ENCODE measurements at regions not wholly inside any gene's neighbourhood (a gene's known extent, or its start where the extent isn't known, plus 50 kb on each side); places are given as distances from the start of the nearest gene placed in this dataset.

DNA sequence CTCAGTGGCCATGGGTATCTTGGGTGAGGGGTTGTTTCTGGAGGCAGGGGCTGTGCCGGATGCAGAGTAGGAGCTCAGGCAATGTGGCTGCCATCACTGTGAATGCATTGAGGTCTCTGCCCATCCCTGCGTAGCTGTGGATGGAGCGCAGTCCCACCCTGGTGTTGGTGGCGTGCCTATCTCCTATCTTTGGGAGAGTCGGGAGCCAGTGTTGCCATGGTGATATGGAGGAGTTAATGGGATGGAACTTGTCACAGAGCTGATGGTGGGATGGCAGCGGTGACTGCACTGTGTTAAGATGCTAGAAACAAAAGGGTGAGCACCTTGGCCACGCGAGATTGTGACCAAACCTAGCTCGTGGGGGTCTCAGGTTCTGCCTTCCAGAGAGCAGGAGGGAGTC lies 197.3 kb downstream of the MELK start:
- POLR2A ChIA-PET: no interaction called here
- H3K4me1 ChIP-seq (ENCODE audit: control extremely low read depth in 1 of 4, control insufficient read depth in 4 of 4, insufficient read depth in 4 of 4, low read length in 3 of 4): peaks cover 0 to 10% (median 8%) of the 10 kb centered on the region in 4 experiments
- H3K4me3 ChIP-seq (ENCODE audit: control insufficient read depth in 1 of 7, extremely low read depth in 1 of 7, insufficient read depth in 4 of 7, low read depth in 2 of 7, low read length in 6 of 7): no peak overlapping the region
- H3K9me3 ChIP-seq (ENCODE audit: control extremely low read depth in 1 of 5, control insufficient read depth in 4 of 5, insufficient read depth in 2 of 5, low read depth in 1 of 5, low read length in 4 of 5): no peaks in the 10 kb centered on the region
- H3K27ac ChIP-seq (ENCODE audit: insufficient read depth in 1 of 2, low read depth in 1 of 2, low read length in 2 of 2, poor library complexity in 1 of 2, severe bottlenecking in 2 of 2): no peak overlapping the region
- 89% methylated on average over 9 of the region's 9 CpGs for WGBS (ENCODE audit: insufficient coverage)
- no peaks in the 10 kb centered on the region for H3K36me3 ChIP-seq (ENCODE audit: control insufficient read depth in 4 of 4, insufficient read depth in 4 of 4, low read length in 3 of 4)
- DNase-seq: no peak
- CTCF ChIA-PET: interaction anchor here (1.3 kb wide), 1 partner anchor 11 kb away, joined by 3 read pairs; no protein-coding TSS in a partner anchor
- H3K27me3 ChIP-seq (replicated peaks in 2 of 5; ENCODE audit: control insufficient read depth in 4 of 5, insufficient read depth in 5 of 5, low read length in 4 of 5): peaks cover 0 to 10% (median 3%) of the 10 kb centered on the region in 5 experiments

DNA sequence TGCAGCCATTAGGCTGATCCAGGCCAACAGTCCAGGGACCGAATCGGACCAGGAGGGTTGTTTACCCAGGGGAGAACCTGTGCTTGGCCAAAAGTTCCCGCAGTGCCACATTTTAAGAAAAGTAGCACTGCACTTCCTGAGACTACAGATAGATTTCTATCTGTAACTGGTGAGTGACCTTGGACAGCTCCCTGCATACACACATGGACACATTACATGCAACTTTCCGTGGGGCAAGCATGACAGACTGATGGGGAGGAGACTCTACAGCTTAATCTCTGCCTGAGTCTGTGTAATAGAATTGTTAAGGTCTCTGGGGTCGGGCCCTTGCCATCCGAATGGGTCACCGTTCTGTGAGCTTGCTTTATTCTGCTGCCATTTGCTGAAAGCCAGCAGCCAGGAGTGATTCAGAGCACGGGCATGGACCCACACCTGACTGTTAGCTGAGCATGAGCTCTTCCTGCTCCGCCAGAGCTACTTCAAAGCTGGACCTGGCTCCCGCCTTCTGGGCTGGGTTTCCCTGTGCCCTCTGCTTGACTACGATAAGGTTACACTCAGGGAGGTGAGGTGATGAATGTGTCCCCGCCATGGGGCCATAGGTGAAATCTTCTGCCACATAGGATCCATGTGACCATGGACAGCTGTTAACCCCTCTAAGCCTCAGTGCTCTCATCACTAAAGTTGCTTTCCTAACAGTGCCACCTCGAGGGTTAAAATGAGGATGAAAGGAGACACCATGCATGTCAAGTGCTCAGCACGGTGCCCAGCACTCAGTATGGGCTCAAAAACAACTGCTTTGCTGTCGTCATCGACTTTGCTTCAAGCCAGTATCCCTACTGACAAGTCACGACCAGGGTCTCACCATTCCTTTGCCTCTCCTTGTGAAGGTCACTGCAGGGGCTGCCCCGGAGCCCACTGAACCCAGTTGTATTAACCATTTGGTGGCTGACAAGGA lies 200.0 kb downstream of the MELK start:
- Histone ChIP-seq H3K9me3 (ENCODE audit: control extremely low read depth in 1 of 5, control insufficient read depth in 4 of 5, insufficient read depth in 2 of 5, low read depth in 1 of 5, low read length in 4 of 5) (no peaks in the 10 kb centered on the region), H3K27ac (ENCODE audit: insufficient read depth in 1 of 2, low read depth in 1 of 2, low read length in 2 of 2, poor library complexity in 1 of 2, severe bottlenecking in 2 of 2) (no peak overlapping the region), H3K4me3 (ENCODE audit: control insufficient read depth in 1 of 7, extremely low read depth in 1 of 7, insufficient read depth in 4 of 7, low read depth in 2 of 7, low read length in 6 of 7) (no peak overlapping the region), H3K36me3 (ENCODE audit: control insufficient read depth in 4 of 4, insufficient read depth in 4 of 4, low read length in 3 of 4) (no peaks in the 10 kb centered on the region), H3K27me3 (replicated peaks in 2 of 5; ENCODE audit: control insufficient read depth in 4 of 5, insufficient read depth in 5 of 5, low read length in 4 of 5) (peaks cover 0 to 10% (median 3%) of the 10 kb centered on the region in 5 experiments), H3K4me1 (ENCODE audit: control extremely low read depth in 1 of 4, control insufficient read depth in 4 of 4, insufficient read depth in 4 of 4, low read length in 3 of 4) (no peaks in the 10 kb centered on the region)
- WGBS (ENCODE audit: insufficient coverage): 54% methylated on average over 15 of the region's 18 CpGs
- POLR2A ChIA-PET: no interaction called here
- CTCF ChIA-PET: interaction anchor here (0.8 to 1.3 kb wide), 4 partner anchors 10 to 41 kb away, joined by 3 to 4 read pairs (median 3); no protein-coding TSS in a partner anchor
- DNase-seq: peak; percentile 31 to 72 (median 61)

- CTCF ChIA-PET: no interaction called here
- H3K27me3 ChIP-seq (replicated peaks in 2 of 5; ENCODE audit: control insufficient read depth in 4 of 5, insufficient read depth in 5 of 5, low read length in 4 of 5): peaks cover 0 to 8% (median 0%) of the 10 kb centered on the region in 5 experiments
- 100% methylated on average over 3 of the region's 3 CpGs for WGBS (ENCODE audit: insufficient coverage)
These were observed 206.0 kb downstream of the MELK start for GRCh38 chr9:36778682-36779081.

DNA sequence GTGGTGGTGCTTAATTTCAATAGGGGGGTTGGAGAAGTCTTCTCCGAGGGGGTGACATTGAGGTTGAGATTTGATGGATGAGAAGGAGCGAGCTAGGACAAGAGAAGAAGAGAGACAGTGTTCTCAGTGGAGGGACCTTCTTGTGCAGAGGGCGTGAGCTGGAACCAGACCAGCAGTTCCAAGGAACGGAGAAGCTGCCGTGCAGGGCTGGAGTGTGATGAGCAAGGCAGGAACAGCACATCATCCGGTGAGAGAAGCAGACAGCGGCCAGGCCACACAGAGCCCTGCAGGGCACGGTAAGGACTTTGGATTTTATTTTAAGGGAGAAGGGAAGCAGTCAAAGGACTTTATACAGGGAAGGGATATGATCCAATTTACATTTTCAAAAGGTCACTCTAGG lies 206.9 kb downstream of the MELK start:
- POLR2A ChIA-PET: no interaction called here
- Histone ChIP-seq H3K36me3 (ENCODE audit: control insufficient read depth in 4 of 4, insufficient read depth in 4 of 4, low read length in 3 of 4) (no peaks in the 10 kb centered on the region), H3K9me3 (ENCODE audit: control extremely low read depth in 1 of 5, control insufficient read depth in 4 of 5, insufficient read depth in 2 of 5, low read depth in 1 of 5, low read length in 4 of 5) (no peaks in the 10 kb centered on the region), H3K27me3 (replicated peaks in 2 of 5; ENCODE audit: control insufficient read depth in 4 of 5, insufficient read depth in 5 of 5, low read length in 4 of 5) (peaks cover 0 to 8% (median 0%) of the 10 kb centered on the region in 5 experiments), H3K27ac (ENCODE audit: insufficient read depth in 1 of 2, low read depth in 1 of 2, low read length in 2 of 2, poor library complexity in 1 of 2, severe bottlenecking in 2 of 2) (no peak overlapping the region), H3K4me1 (ENCODE audit: control extremely low read depth in 1 of 4, control insufficient read depth in 4 of 4, insufficient read depth in 4 of 4, low read length in 3 of 4) (peaks cover 0 to 2% (median 2%) of the 10 kb centered on the region in 4 experiments), H3K4me3 (ENCODE audit: control insufficient read depth in 1 of 7, extremely low read depth in 1 of 7, insufficient read depth in 4 of 7, low read depth in 2 of 7, low read length in 6 of 7) (no peak overlapping the region)
- DNase-seq: no peak
- WGBS (ENCODE audit: insufficient coverage): 89% methylated on average over 8 of the region's 8 CpGs
- CTCF ChIA-PET: interaction anchor here (0.6 to 0.9 kb wide), 2 partner anchors 14 to 23 kb away, joined by 3 read pairs; no protein-coding TSS in a partner anchor

More at GRCh38 chr9:36778682-36779081, 206.0 kb downstream of the MELK start:
- POLR2A ChIA-PET: no interaction called here
- DNase-seq: no peak
- Histone ChIP-seq H3K4me1 (ENCODE audit: control extremely low read depth in 1 of 4, control insufficient read depth in 4 of 4, insufficient read depth in 4 of 4, low read length in 3 of 4) (peaks cover 0 to 2% (median 2%) of the 10 kb centered on the region in 4 experiments), H3K27ac (ENCODE audit: insufficient read depth in 1 of 2, low read depth in 1 of 2, low read length in 2 of 2, poor library complexity in 1 of 2, severe bottlenecking in 2 of 2) (no peak overlapping the region), H3K9me3 (ENCODE audit: control extremely low read depth in 1 of 5, control insufficient read depth in 4 of 5, insufficient read depth in 2 of 5, low read depth in 1 of 5, low read length in 4 of 5) (no peaks in the 10 kb centered on the region), H3K36me3 (ENCODE audit: control insufficient read depth in 4 of 4, insufficient read depth in 4 of 4, low read length in 3 of 4) (no peaks in the 10 kb centered on the region), H3K4me3 (ENCODE audit: control insufficient read depth in 1 of 7, extremely low read depth in 1 of 7, insufficient read depth in 4 of 7, low read depth in 2 of 7, low read length in 6 of 7) (no peak overlapping the region)

- CTCF ChIA-PET: interaction anchor here (0.9 kb wide), 1 partner anchor 14 kb away, joined by 3 read pairs; no protein-coding TSS in a partner anchor
These were observed 207.5 kb downstream of the MELK start for GRCh38 chr9:36780186-36780585.

GRCh38 chr9:36781533-36781932 lies 208.8 kb downstream of the MELK start:
- no peak for DNase-seq
- CTCF ChIA-PET: no interaction called here
- no peaks in the 10 kb centered on the region for H3K36me3 ChIP-seq (ENCODE audit: control insufficient read depth in 4 of 4, insufficient read depth in 4 of 4, low read length in 3 of 4)
- H3K27me3 ChIP-seq (replicated peaks in 2 of 5; ENCODE audit: control insufficient read depth in 4 of 5, insufficient read depth in 5 of 5, low read length in 4 of 5): peaks cover 0 to 8% (median 0%) of the 10 kb centered on the region in 5 experiments
- H3K4me1 ChIP-seq (ENCODE audit: control extremely low read depth in 1 of 4, control insufficient read depth in 4 of 4, insufficient read depth in 4 of 4, low read length in 3 of 4): peaks cover 0 to 2% (median 2%) of the 10 kb centered on the region in 4 experiments
- POLR2A ChIA-PET: no interaction called here
- H3K4me3 ChIP-seq (ENCODE audit: control insufficient read depth in 1 of 7, extremely low read depth in 1 of 7, insufficient read depth in 4 of 7, low read depth in 2 of 7, low read length in 6 of 7): no peak overlapping the region
- WGBS (ENCODE audit: insufficient coverage): 90% methylated on average over 9 of the region's 10 CpGs
- H3K9me3 ChIP-seq (ENCODE audit: control extremely low read depth in 1 of 5, control insufficient read depth in 4 of 5, insufficient read depth in 2 of 5, low read depth in 1 of 5, low read length in 4 of 5): no peaks in the 10 kb centered on the region
- H3K27ac ChIP-seq (ENCODE audit: insufficient read depth in 1 of 2, low read depth in 1 of 2, low read length in 2 of 2, poor library complexity in 1 of 2, severe bottlenecking in 2 of 2): no peak overlapping the region

More at GRCh38 chr9:36780186-36780585, 207.5 kb downstream of the MELK start:
- POLR2A ChIA-PET: no interaction called here
- H3K4me3 ChIP-seq (ENCODE audit: control insufficient read depth in 1 of 7, extremely low read depth in 1 of 7, insufficient read depth in 4 of 7, low read depth in 2 of 7, low read length in 6 of 7): no peak overlapping the region
- H3K27ac ChIP-seq (ENCODE audit: insufficient read depth in 1 of 2, low read depth in 1 of 2, low read length in 2 of 2, poor library complexity in 1 of 2, severe bottlenecking in 2 of 2): no peak overlapping the region
- no peaks in the 10 kb centered on the region for H3K36me3 ChIP-seq (ENCODE audit: control insufficient read depth in 4 of 4, insufficient read depth in 4 of 4, low read length in 3 of 4)
- DNase-seq: no peak
- 49% methylated on average over 5 of the region's 8 CpGs for WGBS (ENCODE audit: insufficient coverage)
- H3K27me3 ChIP-seq (replicated peaks in 2 of 5; ENCODE audit: control insufficient read depth in 4 of 5, insufficient read depth in 5 of 5, low read length in 4 of 5): peaks cover 0 to 8% (median 0%) of the 10 kb centered on the region in 5 experiments
- H3K9me3 ChIP-seq (ENCODE audit: control extremely low read depth in 1 of 5, control insufficient read depth in 4 of 5, insufficient read depth in 2 of 5, low read depth in 1 of 5, low read length in 4 of 5): no peaks in the 10 kb centered on the region
- peaks cover 0 to 2% (median 2%) of the 10 kb centered on the region in 4 experiments for H3K4me1 ChIP-seq (ENCODE audit: control extremely low read depth in 1 of 4, control insufficient read depth in 4 of 4, insufficient read depth in 4 of 4, low read length in 3 of 4)

Measured in common myeloid progenitor, CD34-positive (primary cell).